ENCODE measurements at regions not wholly inside any gene's neighbourhood (a gene's known extent, or its start where the extent isn't known, plus 50 kb on each side); places are given as distances from the start of the nearest gene placed in this dataset.
A peak's percentile ranks its signal among the peaks of the same experiment; 100 is the strongest.

GRCh38 chr7:130912862-130913638 is 179.0 kb upstream of the KLF14 start:
- intact Hi-C loops (cut with micrococcal nuclease; ENCODE audit: unreplicated experiment) = loop anchor here (1.0 kb wide), 3 partner anchors 9 to 28 kb away; no protein-coding TSS in a partner anchor
- Histone ChIP-seq H3K27me3 (replicated peaks; ENCODE audit: control insufficient read depth, insufficient read depth, low read length) (no peaks in the 10 kb centered on the region), H3K9me3 (no peaks in the 10 kb centered on the region), H3K4me3 (ENCODE audit: low read depth, low read length) (peak overlapping the region; percentile 48), H3K4me1 (peaks cover 28% of the 10 kb centered on the region), H3K36me3 (ENCODE audit: control insufficient read depth, insufficient read depth, low read length) (no peaks in the 10 kb centered on the region)
- ChIA-PET CTCF (interaction anchor here (1.0 to 4.9 kb wide), 3 partner anchors 9 to 29 kb away, joined by 5 to 27 read pairs (median 12); no protein-coding TSS in a partner anchor), POLR2A (interaction anchor here (0.5 to 2.9 kb wide), 12 partner anchors 9 to 156 kb away, joined by 3 to 15 read pairs (median 6); no protein-coding TSS in a partner anchor)
- H3K9me3 Mint-ChIP-seq (ENCODE audit: unreplicated experiment) = no peaks in the 10 kb centered on the region
- no peaks in the 10 kb centered on the region for H3K27me3 Mint-ChIP-seq (ENCODE audit: insufficient read depth, unreplicated experiment)
- peaks cover 5% of the 10 kb centered on the region for H3K36me3 Mint-ChIP-seq (ENCODE audit: insufficient read depth, unreplicated experiment)
- peak; percentile 47 to 55 for DNase-seq
- H3K4me3 Mint-ChIP-seq (ENCODE audit: unreplicated experiment) = peak overlapping the region; percentile 94
- peaks cover 37% of the 10 kb centered on the region for H3K4me1 Mint-ChIP-seq (ENCODE audit: low read depth, unreplicated experiment)
- TF ChIP-seq, protein P1, sequence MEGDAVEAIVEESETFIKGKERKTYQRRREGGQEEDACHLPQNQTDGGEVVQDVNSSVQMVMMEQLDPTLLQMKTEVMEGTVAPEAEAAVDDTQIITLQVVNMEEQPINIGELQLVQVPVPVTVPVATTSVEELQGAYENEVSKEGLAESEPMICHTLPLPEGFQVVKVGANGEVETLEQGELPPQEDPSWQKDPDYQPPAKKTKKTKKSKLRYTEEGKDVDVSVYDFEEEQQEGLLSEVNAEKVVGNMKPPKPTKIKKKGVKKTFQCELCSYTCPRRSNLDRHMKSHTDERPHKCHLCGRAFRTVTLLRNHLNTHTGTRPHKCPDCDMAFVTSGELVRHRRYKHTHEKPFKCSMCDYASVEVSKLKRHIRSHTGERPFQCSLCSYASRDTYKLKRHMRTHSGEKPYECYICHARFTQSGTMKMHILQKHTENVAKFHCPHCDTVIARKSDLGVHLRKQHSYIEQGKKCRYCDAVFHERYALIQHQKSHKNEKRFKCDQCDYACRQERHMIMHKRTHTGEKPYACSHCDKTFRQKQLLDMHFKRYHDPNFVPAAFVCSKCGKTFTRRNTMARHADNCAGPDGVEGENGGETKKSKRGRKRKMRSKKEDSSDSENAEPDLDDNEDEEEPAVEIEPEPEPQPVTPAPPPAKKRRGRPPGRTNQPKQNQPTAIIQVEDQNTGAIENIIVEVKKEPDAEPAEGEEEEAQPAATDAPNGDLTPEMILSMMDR (IDR thresholded peaks at IDR 0.05; ENCODE audit: insufficient read depth in 1 of 2, low read depth in 1 of 2, low read length in 1 of 2, severe bottlenecking in 1 of 2, unreplicated experiment in 1 of 2) = no peak
- no TSS peak for BruUV-seq (replicated peaks)
- H3K27ac Mint-ChIP-seq (ENCODE audit: unreplicated experiment) = peak overlapping the region; percentile 95

DNA sequence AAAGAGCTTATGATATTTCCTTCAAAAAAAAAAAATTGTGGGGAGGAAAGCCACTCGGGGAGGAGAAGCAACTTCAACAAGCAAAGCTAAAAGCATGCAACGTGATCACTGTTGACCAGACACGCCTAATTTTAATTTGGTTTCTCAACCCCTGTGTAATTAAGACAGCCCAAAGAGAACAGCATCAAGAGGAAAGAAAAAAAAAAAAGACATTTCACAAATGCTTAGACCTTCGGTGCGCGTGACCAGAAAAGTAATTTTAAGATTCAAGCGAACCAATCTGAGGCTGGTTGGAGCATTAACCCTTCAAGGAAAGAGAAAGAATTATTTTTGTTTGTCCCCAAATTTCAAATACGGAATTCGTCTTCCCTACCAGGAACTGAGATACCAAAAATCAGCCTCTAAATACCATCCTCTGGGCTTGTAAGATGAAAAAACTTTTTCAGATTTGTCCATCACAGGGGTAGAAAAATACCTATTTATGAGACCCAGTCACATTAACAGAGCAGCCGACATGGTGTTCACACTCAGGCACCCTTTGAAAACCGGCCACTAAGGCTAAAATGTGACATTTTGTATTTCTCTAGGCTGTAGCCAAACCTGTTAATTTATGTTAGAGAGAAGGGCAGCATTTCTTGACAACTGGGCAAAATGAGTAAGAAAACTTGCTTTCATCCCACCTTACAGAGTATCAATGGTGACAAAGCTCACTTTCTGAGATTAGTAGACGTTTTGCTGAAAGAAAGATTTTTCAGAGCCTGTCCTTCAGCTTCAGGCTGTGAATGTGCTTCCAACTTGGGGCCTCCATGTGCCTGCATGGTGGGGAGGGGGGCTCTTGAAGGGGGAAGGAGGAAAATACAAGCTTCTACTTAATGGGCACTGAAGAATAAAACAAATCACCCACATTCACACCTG is 179.9 kb upstream of the KLF14 start:
- TF ChIP-seq, protein P1 (IDR thresholded peaks at IDR 0.05; ENCODE audit: insufficient read depth in 1 of 2, low read depth in 1 of 2, low read length in 1 of 2, severe bottlenecking in 1 of 2, unreplicated experiment in 1 of 2) = no peak
- intact Hi-C loops (cut with micrococcal nuclease; ENCODE audit: unreplicated experiment) = loop anchor here (1.0 kb wide), 2 partner anchors 8 to 27 kb away; no protein-coding TSS in a partner anchor
- peak overlapping the region; percentile 95 for H3K27ac Mint-ChIP-seq (ENCODE audit: unreplicated experiment)
- H3K36me3 ChIP-seq (ENCODE audit: control insufficient read depth, insufficient read depth, low read length) = no peaks in the 10 kb centered on the region
- H3K4me3 Mint-ChIP-seq (ENCODE audit: unreplicated experiment) = peak overlapping the region; percentile 94
- H3K4me1 Mint-ChIP-seq (ENCODE audit: low read depth, unreplicated experiment) = peaks cover 37% of the 10 kb centered on the region
- no peaks in the 10 kb centered on the region for H3K9me3 Mint-ChIP-seq (ENCODE audit: unreplicated experiment)
- TSS peak; percentile 76 for BruUV-seq (replicated peaks)
- H3K36me3 Mint-ChIP-seq (ENCODE audit: insufficient read depth, unreplicated experiment) = peaks cover 5% of the 10 kb centered on the region
- POLR2A ChIA-PET = interaction anchor here (0.5 to 2.9 kb wide), 11 partner anchors 9 to 487 kb away, joined by 3 to 15 read pairs (median 6); no protein-coding TSS in a partner anchor
- H3K27me3 Mint-ChIP-seq (ENCODE audit: insufficient read depth, unreplicated experiment) = no peaks in the 10 kb centered on the region
- H3K9me3 ChIP-seq = no peaks in the 10 kb centered on the region
- H3K4me3 ChIP-seq (ENCODE audit: low read depth, low read length) = peak overlapping the region; percentile 48
- no peak for DNase-seq
- H3K27me3 ChIP-seq (replicated peaks; ENCODE audit: control insufficient read depth, insufficient read depth, low read length) = no peaks in the 10 kb centered on the region
- H3K4me1 ChIP-seq = peaks cover 36% of the 10 kb centered on the region
- CTCF ChIA-PET = interaction anchor here (1.0 to 4.9 kb wide), 3 partner anchors 10 to 28 kb away, joined by 5 to 27 read pairs (median 12); no protein-coding TSS in a partner anchor
